ENCODE measurements at regions not wholly inside any gene's neighbourhood (a gene's known extent, or its start where the extent isn't known, plus 50 kb on each side); places are given as distances from the start of the nearest gene placed in this dataset.

DNA sequence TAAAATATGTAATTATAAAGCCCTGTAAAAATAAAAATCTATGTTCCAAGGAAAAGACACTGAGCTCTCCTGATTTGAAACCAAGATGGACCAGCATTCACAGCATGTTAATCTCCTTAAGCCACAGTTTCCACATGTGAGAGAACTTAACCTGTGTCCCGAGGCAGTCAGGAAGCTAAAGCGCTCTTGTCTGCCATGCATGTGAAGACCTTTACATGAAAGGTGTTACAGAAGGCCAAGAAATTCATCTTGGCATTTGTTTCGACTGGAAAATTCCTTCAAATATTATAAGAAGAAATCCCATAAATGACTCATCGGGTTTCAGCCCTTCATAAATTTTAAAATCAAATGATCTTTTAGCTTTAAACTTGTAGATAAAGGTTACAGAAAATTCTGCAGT is 328.6 kb downstream of the CDH2 start:
- TF ChIP-seq ISL1 (CRISPR knock-in tag; IDR thresholded peaks at IDR 0.05): no peak
- no peak for TF ChIP-seq PPARA (CRISPR knock-in tag; IDR thresholded peaks at IDR 0.05; ENCODE audit: borderline replicate concordance)
- TF ChIP-seq, protein P1, sequence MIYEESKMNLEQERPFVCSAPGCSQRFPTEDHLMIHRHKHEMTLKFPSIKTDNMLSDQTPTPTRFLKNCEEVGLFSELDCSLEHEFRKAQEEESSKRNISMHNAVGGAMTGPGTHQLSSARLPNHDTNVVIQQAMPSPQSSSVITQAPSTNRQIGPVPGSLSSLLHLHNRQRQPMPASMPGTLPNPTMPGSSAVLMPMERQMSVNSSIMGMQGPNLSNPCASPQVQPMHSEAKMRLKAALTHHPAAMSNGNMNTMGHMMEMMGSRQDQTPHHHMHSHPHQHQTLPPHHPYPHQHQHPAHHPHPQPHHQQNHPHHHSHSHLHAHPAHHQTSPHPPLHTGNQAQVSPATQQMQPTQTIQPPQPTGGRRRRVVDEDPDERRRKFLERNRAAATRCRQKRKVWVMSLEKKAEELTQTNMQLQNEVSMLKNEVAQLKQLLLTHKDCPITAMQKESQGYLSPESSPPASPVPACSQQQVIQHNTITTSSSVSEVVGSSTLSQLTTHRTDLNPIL (CRISPR knock-in tag; IDR thresholded peaks at IDR 0.05; ENCODE audit: low read depth): no peak
- no peak for TF ChIP-seq ZC3H10 (CRISPR knock-in tag; IDR thresholded peaks at IDR 0.05)
- TF ChIP-seq CSDC2 (CRISPR knock-in tag; IDR thresholded peaks at IDR 0.05): no peak
- no peak for TF ChIP-seq BACH2 (CRISPR knock-in tag; IDR thresholded peaks at IDR 0.05; ENCODE audit: borderline replicate concordance)
- TF ChIP-seq GLIS3 (CRISPR knock-in tag; IDR thresholded peaks at IDR 0.05): no peak
- no peak for TF ChIP-seq ESRRG (CRISPR knock-in tag; IDR thresholded peaks at IDR 0.05)
- no peak for TF ChIP-seq CSRNP3 (CRISPR knock-in tag; IDR thresholded peaks at IDR 0.05)
- no peak for TF ChIP-seq RARB (CRISPR knock-in tag; IDR thresholded peaks at IDR 0.05)
- TF ChIP-seq ARNTL (CRISPR knock-in tag; IDR thresholded peaks at IDR 0.05; ENCODE audit: borderline replicate concordance, low read depth): no peak
- TF ChIP-seq ZNF565 (CRISPR knock-in tag; conservative IDR thresholded peaks at IDR 0.05; ENCODE audit: low read depth): no peak
- TF ChIP-seq, protein P2, sequence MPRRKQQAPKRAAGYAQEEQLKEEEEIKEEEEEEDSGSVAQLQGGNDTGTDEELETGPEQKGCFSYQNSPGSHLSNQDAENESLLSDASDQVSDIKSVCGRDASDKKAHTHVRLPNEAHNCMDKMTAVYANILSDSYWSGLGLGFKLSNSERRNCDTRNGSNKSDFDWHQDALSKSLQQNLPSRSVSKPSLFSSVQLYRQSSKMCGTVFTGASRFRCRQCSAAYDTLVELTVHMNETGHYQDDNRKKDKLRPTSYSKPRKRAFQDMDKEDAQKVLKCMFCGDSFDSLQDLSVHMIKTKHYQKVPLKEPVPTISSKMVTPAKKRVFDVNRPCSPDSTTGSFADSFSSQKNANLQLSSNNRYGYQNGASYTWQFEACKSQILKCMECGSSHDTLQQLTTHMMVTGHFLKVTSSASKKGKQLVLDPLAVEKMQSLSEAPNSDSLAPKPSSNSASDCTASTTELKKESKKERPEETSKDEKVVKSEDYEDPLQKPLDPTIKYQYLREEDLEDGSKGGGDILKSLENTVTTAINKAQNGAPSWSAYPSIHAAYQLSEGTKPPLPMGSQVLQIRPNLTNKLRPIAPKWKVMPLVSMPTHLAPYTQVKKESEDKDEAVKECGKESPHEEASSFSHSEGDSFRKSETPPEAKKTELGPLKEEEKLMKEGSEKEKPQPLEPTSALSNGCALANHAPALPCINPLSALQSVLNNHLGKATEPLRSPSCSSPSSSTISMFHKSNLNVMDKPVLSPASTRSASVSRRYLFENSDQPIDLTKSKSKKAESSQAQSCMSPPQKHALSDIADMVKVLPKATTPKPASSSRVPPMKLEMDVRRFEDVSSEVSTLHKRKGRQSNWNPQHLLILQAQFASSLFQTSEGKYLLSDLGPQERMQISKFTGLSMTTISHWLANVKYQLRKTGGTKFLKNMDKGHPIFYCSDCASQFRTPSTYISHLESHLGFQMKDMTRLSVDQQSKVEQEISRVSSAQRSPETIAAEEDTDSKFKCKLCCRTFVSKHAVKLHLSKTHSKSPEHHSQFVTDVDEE (CRISPR knock-in tag; IDR thresholded peaks at IDR 0.05): no peak
- no peak for TF ChIP-seq TCF4 (CRISPR knock-in tag; IDR thresholded peaks at IDR 0.05; ENCODE audit: borderline replicate concordance)
- no peak for TF ChIP-seq PATZ1 (CRISPR knock-in tag; IDR thresholded peaks at IDR 0.05; ENCODE audit: borderline replicate concordance)
- no peak for TF ChIP-seq ZFP30 (CRISPR knock-in tag; IDR thresholded peaks at IDR 0.05)
- no peak for TF ChIP-seq POU6F1 (CRISPR knock-in tag; IDR thresholded peaks at IDR 0.05; ENCODE audit: borderline replicate concordance, low read depth)
- TF ChIP-seq SNAI2 (CRISPR knock-in tag; IDR thresholded peaks at IDR 0.05): no peak
- ATAC-seq: no peak

DNA sequence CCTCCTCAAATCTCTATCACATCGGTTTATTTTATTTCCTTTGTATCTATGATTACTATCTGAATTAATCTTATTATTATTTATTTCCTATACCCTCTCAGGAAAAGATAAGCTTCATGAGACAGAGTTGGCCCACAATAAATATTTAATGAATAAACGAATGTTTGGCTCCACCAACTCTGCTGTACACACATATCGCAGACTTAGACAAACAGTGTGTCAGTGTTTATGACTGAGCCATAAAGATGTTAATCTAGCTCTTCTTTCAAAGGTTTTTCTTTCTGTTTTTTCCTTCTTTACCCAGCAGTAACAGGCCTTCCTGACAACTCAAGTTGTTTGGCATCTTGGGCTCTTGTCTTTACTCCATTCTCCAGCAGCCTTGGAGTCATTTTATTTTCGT is 329.5 kb downstream of the CDH2 start:
- TF ChIP-seq CSRNP3 (CRISPR knock-in tag; IDR thresholded peaks at IDR 0.05) (no peak), ESRRG (CRISPR knock-in tag; IDR thresholded peaks at IDR 0.05) (no peak), ZFP3 (CRISPR knock-in tag; IDR thresholded peaks at IDR 0.05) (no peak), GLIS3 (CRISPR knock-in tag; IDR thresholded peaks at IDR 0.05) (no peak), RARB (CRISPR knock-in tag; IDR thresholded peaks at IDR 0.05) (no peak)
- no peak for ATAC-seq

- no peak for ATAC-seq
- no peak for TF ChIP-seq PATZ1 (CRISPR knock-in tag; IDR thresholded peaks at IDR 0.05; ENCODE audit: borderline replicate concordance)
- TF ChIP-seq TCF4 (CRISPR knock-in tag; IDR thresholded peaks at IDR 0.05; ENCODE audit: borderline replicate concordance): no peak
- TF ChIP-seq CSRNP3 (CRISPR knock-in tag; IDR thresholded peaks at IDR 0.05): no peak
- no peak for TF ChIP-seq BACH2 (CRISPR knock-in tag; IDR thresholded peaks at IDR 0.05; ENCODE audit: borderline replicate concordance)
- TF ChIP-seq OSR1 (CRISPR knock-in tag; IDR thresholded peaks at IDR 0.05): no peak
- TF ChIP-seq RARB (CRISPR knock-in tag; IDR thresholded peaks at IDR 0.05): no peak
- no peak for TF ChIP-seq PPARA (CRISPR knock-in tag; IDR thresholded peaks at IDR 0.05; ENCODE audit: borderline replicate concordance)
- TF ChIP-seq, protein P1 (CRISPR knock-in tag; IDR thresholded peaks at IDR 0.05; ENCODE audit: low read depth): no peak
- TF ChIP-seq ARNTL (CRISPR knock-in tag; IDR thresholded peaks at IDR 0.05; ENCODE audit: borderline replicate concordance, low read depth): no peak
- TF ChIP-seq ZNF70 (CRISPR knock-in tag; IDR thresholded peaks at IDR 0.05): no peak
- no peak for TF ChIP-seq ZNF8 (CRISPR knock-in tag; IDR thresholded peaks at IDR 0.05)
Observed at GRCh38 chr18:27845897-27846296, 331.0 kb downstream of the CDH2 start.
